Activated naive CD4-positive, alpha-beta T cell treated with anti-CD3 and anti-CD28 coated beads, Interleukin-2, amount 10 ng/mL, durations not matched to agents 7 days and 5 days (primary cell): ENCODE measurements at regions not wholly inside any gene's neighbourhood (a gene's known extent, or its start where the extent isn't known, plus 50 kb on each side); places are given as distances from the start of the nearest gene placed in this dataset.
"Not testable (repeated sequence)": the region's sequence is repeated elsewhere in the genome, so short reads cannot be mapped to it uniquely, and the experiment has no call there.

Experiments used
- CTCF ChIA-PET: fragments of 350-600 bp; sonication (Branson Sonifier 250); formaldehyde crosslinking; loops from one replicate; lab custom pipeline; 2021; ENCODE audit warnings: antibody characterized with exemption; lab: Charles Lee
- DNase-seq: peaks from one replicate; pipeline ENCODE4 v3.0.0-alpha.2; 2020
- H3K27ac Mint-ChIP-seq: one replicate; pipeline ENCODE4 v1.8.0; 2021; ENCODE audit warnings: mild to moderate bottlenecking, moderate library complexity, mixed read lengths
- H3K27me3 Mint-ChIP-seq: one replicate; pipeline ENCODE4 v1.8.0; 2021; ENCODE audit warnings: mild to moderate bottlenecking, mixed read lengths
- H3K36me3 Mint-ChIP-seq: one replicate; pipeline ENCODE4 v1.8.0; 2021; ENCODE audit warnings: mixed read lengths
- H3K4me1 Mint-ChIP-seq: one replicate; pipeline ENCODE4 v1.8.0; 2021; ENCODE audit warnings: mixed read lengths
- H3K4me3 Mint-ChIP-seq: one replicate; pipeline ENCODE4 v1.8.0; 2021; ENCODE audit warnings: mild to moderate bottlenecking, moderate library complexity, mixed read lengths
- H3K9me3 Mint-ChIP-seq: one replicate; pipeline ENCODE4 v1.8.0; 2021; ENCODE audit warnings: mixed read lengths

GRCh38 chr6:100228437-100228833, 234.4 kb upstream of the MCHR2 start:
- CTCF ChIA-PET = no interaction called here
- H3K36me3 Mint-ChIP-seq = no peaks in the 10 kb centered on the region
- no peaks in the 10 kb centered on the region for H3K9me3 Mint-ChIP-seq
- no peak overlapping the region for H3K27ac Mint-ChIP-seq
- peaks cover 7% of the 10 kb centered on the region for H3K4me1 Mint-ChIP-seq
- peaks cover 13% of the 10 kb centered on the region for H3K27me3 Mint-ChIP-seq
- H3K4me3 Mint-ChIP-seq = peak overlapping the region; percentile 53
- no peak for DNase-seq

- Mint-ChIP-seq H3K27ac (no peak overlapping the region), H3K9me3 (peaks cover 2% of the 10 kb centered on the region), H3K4me1 (peaks cover 7% of the 10 kb centered on the region), H3K36me3 (no peaks in the 10 kb centered on the region), H3K4me3 (no peak overlapping the region), H3K27me3 (peaks cover 13% of the 10 kb centered on the region)
- CTCF ChIA-PET = no interaction called here
- DNase-seq = no peak
Observed at GRCh38 chr6:100226811-100227210, 232.8 kb upstream of the MCHR2 start.

- H3K27ac Mint-ChIP-seq, CTCF ChIA-PET, H3K4me1 Mint-ChIP-seq, H3K36me3 Mint-ChIP-seq, H3K4me3 Mint-ChIP-seq, H3K27me3 Mint-ChIP-seq, DNase-seq, H3K9me3 Mint-ChIP-seq: not testable (repeated sequence)
Observed at GRCh38 chr6:100223952-100224351, 229.9 kb upstream of the MCHR2 start.

- H3K9me3 Mint-ChIP-seq = peaks cover 2% of the 10 kb centered on the region
- H3K36me3 Mint-ChIP-seq = no peaks in the 10 kb centered on the region
- H3K4me3 Mint-ChIP-seq = no peak overlapping the region
- no peaks in the 10 kb centered on the region for H3K4me1 Mint-ChIP-seq
- CTCF ChIA-PET = no interaction called here
- H3K27me3 Mint-ChIP-seq = no peaks in the 10 kb centered on the region
- DNase-seq = no peak
- H3K27ac Mint-ChIP-seq = no peak overlapping the region
Observed at GRCh38 chr6:100220543-100220942, 226.5 kb upstream of the MCHR2 start.

- no peaks in the 10 kb centered on the region for H3K4me1 Mint-ChIP-seq
- CTCF ChIA-PET = no interaction called here
- no peak for DNase-seq
- no peaks in the 10 kb centered on the region for H3K27me3 Mint-ChIP-seq
- peaks cover 2% of the 10 kb centered on the region for H3K9me3 Mint-ChIP-seq
- H3K36me3 Mint-ChIP-seq = no peaks in the 10 kb centered on the region
- no peak overlapping the region for H3K4me3 Mint-ChIP-seq
- H3K27ac Mint-ChIP-seq = no peak overlapping the region
Observed at GRCh38 chr6:100217225-100218012, 223.4 kb upstream of the MCHR2 start.

GRCh38 chr6:100216760-100217159, 222.7 kb upstream of the MCHR2 start:
- CTCF ChIA-PET = no interaction called here
- Mint-ChIP-seq H3K27me3 (no peaks in the 10 kb centered on the region), H3K4me3 (no peak overlapping the region), H3K36me3 (no peaks in the 10 kb centered on the region), H3K4me1 (no peaks in the 10 kb centered on the region), H3K9me3 (no peaks in the 10 kb centered on the region), H3K27ac (no peak overlapping the region)
- DNase-seq = no peak

GRCh38 chr6:100212131-100212530, 218.1 kb upstream of the MCHR2 start:
- Mint-ChIP-seq H3K36me3 (no peaks in the 10 kb centered on the region), H3K4me1 (no peaks in the 10 kb centered on the region)

GRCh38 chr6:100210137-100211117, 216.4 kb upstream of the MCHR2 start:
- Mint-ChIP-seq H3K9me3 (no peaks in the 10 kb centered on the region), H3K27me3 (no peaks in the 10 kb centered on the region), H3K4me1 (no peaks in the 10 kb centered on the region), H3K36me3 (no peaks in the 10 kb centered on the region), H3K27ac (no peak overlapping the region), H3K4me3 (no peak overlapping the region)
- no peak for DNase-seq
- CTCF ChIA-PET = no interaction called here

More at GRCh38 chr6:100212131-100212530, 218.1 kb upstream of the MCHR2 start:
- Mint-ChIP-seq H3K27ac (no peak overlapping the region), H3K27me3 (no peaks in the 10 kb centered on the region), H3K9me3 (no peaks in the 10 kb centered on the region), H3K4me3 (no peak overlapping the region)
- DNase-seq = no peak
- CTCF ChIA-PET = no interaction called here

GRCh38 chr6:100209323-100210136, 215.5 kb upstream of the MCHR2 start:
- Mint-ChIP-seq H3K27me3 (no peaks in the 10 kb centered on the region), H3K4me3 (no peak overlapping the region)

GRCh38 chr6:100203400-100203799, 209.4 kb upstream of the MCHR2 start:
- H3K27ac Mint-ChIP-seq = no peak overlapping the region
- no peaks in the 10 kb centered on the region for H3K4me1 Mint-ChIP-seq
- peaks cover 3% of the 10 kb centered on the region for H3K9me3 Mint-ChIP-seq
- CTCF ChIA-PET = no interaction called here
- H3K36me3 Mint-ChIP-seq = no peaks in the 10 kb centered on the region
- H3K27me3 Mint-ChIP-seq = no peaks in the 10 kb centered on the region
- no peak for DNase-seq
- H3K4me3 Mint-ChIP-seq = no peak overlapping the region

More at GRCh38 chr6:100209323-100210136, 215.5 kb upstream of the MCHR2 start:
- CTCF ChIA-PET = no interaction called here
- no peaks in the 10 kb centered on the region for H3K4me1 Mint-ChIP-seq
- no peak for DNase-seq
- no peaks in the 10 kb centered on the region for H3K9me3 Mint-ChIP-seq
- no peak overlapping the region for H3K27ac Mint-ChIP-seq
- no peaks in the 10 kb centered on the region for H3K36me3 Mint-ChIP-seq

GRCh38 chr6:100202417-100203194, 208.6 kb upstream of the MCHR2 start:
- H3K27ac Mint-ChIP-seq = no peak overlapping the region
- peaks cover 3% of the 10 kb centered on the region for H3K9me3 Mint-ChIP-seq
- no peaks in the 10 kb centered on the region for H3K27me3 Mint-ChIP-seq
- no peaks in the 10 kb centered on the region for H3K4me1 Mint-ChIP-seq
- CTCF ChIA-PET = no interaction called here
- no peak for DNase-seq
- no peak overlapping the region for H3K4me3 Mint-ChIP-seq
- no peaks in the 10 kb centered on the region for H3K36me3 Mint-ChIP-seq

GRCh38 chr6:100196214-100196982, 202.4 kb upstream of the MCHR2 start:
- CTCF ChIA-PET, H3K36me3 Mint-ChIP-seq, H3K4me3 Mint-ChIP-seq, H3K27me3 Mint-ChIP-seq, H3K4me1 Mint-ChIP-seq, DNase-seq, H3K27ac Mint-ChIP-seq, H3K9me3 Mint-ChIP-seq: not testable (repeated sequence)

GRCh38 chr6:100195244-100195643, 201.2 kb upstream of the MCHR2 start:
- H3K4me1 Mint-ChIP-seq, CTCF ChIA-PET, H3K27me3 Mint-ChIP-seq, H3K4me3 Mint-ChIP-seq, DNase-seq, H3K27ac Mint-ChIP-seq, H3K9me3 Mint-ChIP-seq, H3K36me3 Mint-ChIP-seq: not testable (repeated sequence)
